IMR-90 (cell line): ENCODE measurements at regions not wholly inside any gene's neighbourhood (a gene's known extent, or its start where the extent isn't known, plus 50 kb on each side); places are given as distances from the start of the nearest gene placed in this dataset.

Experiments
- BHLHE40 ChIP-seq: fragments of 150-350 bp; IDR thresholded peaks from 2 replicates; pipeline ENCODE4 v1.6.1; 2016; ENCODE audit warnings: mild to moderate bottlenecking, low read depth, low read length
- CTCF ChIP-seq: conservative IDR thresholded peaks from 2 replicates; pipeline ENCODE4 v1.5.1; 2012; ENCODE audit warnings: mild to moderate bottlenecking, low read depth, low read length, improper control_type of control experiment
- ELK1 ChIP-seq: fragments of 150-350 bp; IDR thresholded peaks from 2 replicates; pipeline ENCODE4 v1.6.1; 2016; ENCODE audit warnings: low read depth, mild to moderate bottlenecking, low read length, moderate library complexity, borderline replicate concordance
- MAFK ChIP-seq: IDR thresholded peaks from 2 replicates; pipeline ENCODE4 v1.6.1; 2012; ENCODE audit warnings: low read depth, low read length, improper control_type of control experiment
- NFE2L2 ChIP-seq: fragments of 150-350 bp; IDR thresholded peaks from 2 replicates; pipeline ENCODE4 v1.6.1; 2016; ENCODE audit warnings: low read depth, mild to moderate bottlenecking, low read length
- POLR2A ChIP-seq: IDR thresholded peaks from 2 replicates; pipeline ENCODE4 v1.6.1; 2012; ENCODE audit warnings: mild to moderate bottlenecking, low read depth, low read length
- RAD21 ChIP-seq: IDR thresholded peaks from 2 replicates; pipeline ENCODE4 v1.6.1; 2012; ENCODE audit warnings: low read length, improper control_type of control experiment
- RCOR1 ChIP-seq: IDR thresholded peaks from 2 replicates; pipeline ENCODE4 v1.6.1; 2012; ENCODE audit warnings: mild to moderate bottlenecking, low read length, improper control_type of control experiment; ENCODE audit not compliant: insufficient replicate concordance
- RFX5 ChIP-seq: IDR thresholded peaks from 2 replicates; pipeline ENCODE4 v1.8.0; 2012; ENCODE audit warnings: low read depth, mild to moderate bottlenecking, low read length, moderate library complexity
- SMC3 ChIP-seq: fragments of 150-350 bp; IDR thresholded peaks from 2 replicates; pipeline ENCODE4 v1.6.1; 2016; ENCODE audit warnings: low read depth, mild to moderate bottlenecking, antibody characterized with exemption, low read length, moderate library complexity
- USF2 ChIP-seq: fragments of 150-350 bp; IDR thresholded peaks from 2 replicates; pipeline ENCODE4 v1.6.1; 2017; ENCODE audit warnings: mild to moderate bottlenecking, antibody characterized with exemption, low read length, low read depth

- TF ChIP-seq POLR2A (no peak), CTCF (no peak), BHLHE40 (no peak), USF2 (no peak), NFE2L2 (no peak), RAD21 (no peak), RCOR1 (no peak), SMC3 (no peak), RFX5 (no peak), MAFK (no peak), ELK1 (no peak)
Observed at GRCh38 chr18:51506811-51507210, 309.3 kb upstream of the MEX3C start.
